MM.1S (cell line): ENCODE measurements at regions not wholly inside any gene's neighbourhood (a gene's known extent, or its start where the extent isn't known, plus 50 kb on each side); places are given as distances from the start of the nearest gene placed in this dataset.

Source experiments
- EZH2 ChIP-seq: fragments of 300-600 bp; sonication (generic); optimal IDR thresholded peaks from 2 replicates; pipeline ENCODE3; 2017; ENCODE audit warnings: low read depth, mild to moderate bottlenecking, antibody characterized with exemption, low read length, mixed read lengths
- TF ChIP-seq, protein P1 (sequence below): fragments of 300-600 bp; sonication (generic); IDR thresholded peaks from 2 replicates; pipeline ENCODE4 v1.5.1; 2016; ENCODE audit warnings: antibody characterized with exemption, low read length, mixed read lengths

GRCh38 chr3:64291345-64291744 lies 66.1 kb upstream of the PRICKLE2 start:
- no peak for TF ChIP-seq EZH2
- TF ChIP-seq, protein P1, sequence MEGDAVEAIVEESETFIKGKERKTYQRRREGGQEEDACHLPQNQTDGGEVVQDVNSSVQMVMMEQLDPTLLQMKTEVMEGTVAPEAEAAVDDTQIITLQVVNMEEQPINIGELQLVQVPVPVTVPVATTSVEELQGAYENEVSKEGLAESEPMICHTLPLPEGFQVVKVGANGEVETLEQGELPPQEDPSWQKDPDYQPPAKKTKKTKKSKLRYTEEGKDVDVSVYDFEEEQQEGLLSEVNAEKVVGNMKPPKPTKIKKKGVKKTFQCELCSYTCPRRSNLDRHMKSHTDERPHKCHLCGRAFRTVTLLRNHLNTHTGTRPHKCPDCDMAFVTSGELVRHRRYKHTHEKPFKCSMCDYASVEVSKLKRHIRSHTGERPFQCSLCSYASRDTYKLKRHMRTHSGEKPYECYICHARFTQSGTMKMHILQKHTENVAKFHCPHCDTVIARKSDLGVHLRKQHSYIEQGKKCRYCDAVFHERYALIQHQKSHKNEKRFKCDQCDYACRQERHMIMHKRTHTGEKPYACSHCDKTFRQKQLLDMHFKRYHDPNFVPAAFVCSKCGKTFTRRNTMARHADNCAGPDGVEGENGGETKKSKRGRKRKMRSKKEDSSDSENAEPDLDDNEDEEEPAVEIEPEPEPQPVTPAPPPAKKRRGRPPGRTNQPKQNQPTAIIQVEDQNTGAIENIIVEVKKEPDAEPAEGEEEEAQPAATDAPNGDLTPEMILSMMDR = no peak
